GM19372 (cell line): ENCODE measurements at regions not wholly inside any gene's neighbourhood (a gene's known extent, or its start where the extent isn't known, plus 50 kb on each side); places are given as distances from the start of the nearest gene placed in this dataset.
"Not testable (repeated sequence)": the region's sequence is repeated elsewhere in the genome, so short reads cannot be mapped to it uniquely, and the experiment has no call there.

ENCODE experiments used
- ATAC-seq: cut with Tn5 transposase; IDR thresholded peaks from one replicate; pipeline ENCODE4 v1.9.1; 2021; ENCODE audit warnings: mild to moderate bottlenecking, low read depth, moderate library complexity; ENCODE audit not compliant: unreplicated experiment

DNA sequence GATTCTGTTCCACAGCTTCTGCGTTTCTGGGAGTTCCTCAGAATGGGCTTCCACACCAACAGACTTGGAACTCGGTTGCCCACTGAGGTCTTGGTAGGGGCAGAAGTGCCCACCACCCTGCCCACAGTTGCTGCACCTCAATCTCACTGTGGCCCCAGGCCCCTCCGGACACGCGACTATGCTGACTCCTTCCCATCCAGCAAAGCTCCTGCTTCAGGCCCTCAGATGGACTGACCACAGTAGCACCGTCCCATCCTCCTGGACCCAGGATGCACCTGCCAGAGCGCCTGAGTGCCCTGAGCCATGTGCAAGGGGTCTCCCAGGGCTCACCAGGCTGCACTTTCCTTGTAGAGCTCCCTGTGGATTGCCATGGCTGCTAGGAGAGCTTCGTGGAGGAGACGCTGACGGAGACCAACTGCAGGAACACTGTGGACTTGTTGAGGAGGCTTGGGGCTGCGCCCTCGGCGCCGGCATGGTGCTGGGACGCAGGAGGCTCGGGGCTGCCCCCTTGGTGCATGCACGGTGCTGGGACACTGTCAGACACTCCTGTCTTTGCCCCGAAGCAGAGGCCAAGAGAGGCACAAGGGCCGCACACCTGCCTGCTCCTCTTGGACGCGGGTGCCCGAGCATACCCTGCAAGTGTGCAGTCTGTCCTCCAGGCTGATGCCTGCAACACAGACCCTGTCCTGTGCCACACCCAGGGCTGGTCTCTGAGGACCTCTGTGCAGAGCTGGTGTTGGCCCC, 201.3 kb downstream of the LIPI start:
- ATAC-seq = not testable (repeated sequence)

GRCh38 chr21:14008436-14008835, 202.3 kb downstream of the LIPI start:
- not testable (repeated sequence) for ATAC-seq

DNA sequence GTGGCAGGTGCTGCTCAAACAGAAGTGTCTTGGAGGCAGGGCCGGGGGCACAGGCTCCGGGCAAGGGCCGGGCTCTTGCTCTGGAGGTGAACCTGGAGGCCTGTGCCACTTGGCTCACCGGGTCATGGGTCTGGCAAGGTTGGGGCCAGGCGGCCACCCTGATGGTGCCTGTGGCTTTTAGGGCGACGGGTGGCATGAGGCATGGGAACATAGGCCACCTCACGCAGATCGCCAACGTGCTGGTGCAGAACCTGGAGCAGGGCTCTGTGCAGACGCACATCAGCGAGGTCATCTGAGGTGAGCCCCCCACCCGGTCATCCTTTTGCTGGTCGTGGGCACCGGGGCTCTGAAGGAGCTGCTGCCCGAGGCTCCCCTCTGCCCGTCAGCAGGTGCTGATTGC, 202.7 kb downstream of the LIPI start:
- ATAC-seq = not testable (repeated sequence)

GRCh38 chr21:14006144-14006543, 204.6 kb downstream of the LIPI start:
- not testable (repeated sequence) for ATAC-seq

GRCh38 chr21:13986996-13987958, 223.5 kb downstream of the LIPI start:
- not testable (repeated sequence) for ATAC-seq

- not testable (repeated sequence) for ATAC-seq
Observed at GRCh38 chr21:13985865-13986863, 224.6 kb downstream of the LIPI start.

GRCh38 chr21:13985137-13985864, 225.5 kb downstream of the LIPI start:
- ATAC-seq = not testable (repeated sequence)

- not testable (repeated sequence) for ATAC-seq
Observed at GRCh38 chr21:13984728-13985127, 226.0 kb downstream of the LIPI start.

- ATAC-seq = not testable (repeated sequence)
Observed at GRCh38 chr21:13981176-13982087, 229.3 kb downstream of the LIPI start.

GRCh38 chr21:13980115-13980662, 230.6 kb downstream of the LIPI start:
- ATAC-seq = peak; percentile 87

GRCh38 chr21:13979608-13980007, 231.1 kb downstream of the LIPI start:
- ATAC-seq = peak; percentile 17

- ATAC-seq = not testable (repeated sequence)
Observed at GRCh38 chr21:13974582-13974981, 236.2 kb downstream of the LIPI start.

DNA sequence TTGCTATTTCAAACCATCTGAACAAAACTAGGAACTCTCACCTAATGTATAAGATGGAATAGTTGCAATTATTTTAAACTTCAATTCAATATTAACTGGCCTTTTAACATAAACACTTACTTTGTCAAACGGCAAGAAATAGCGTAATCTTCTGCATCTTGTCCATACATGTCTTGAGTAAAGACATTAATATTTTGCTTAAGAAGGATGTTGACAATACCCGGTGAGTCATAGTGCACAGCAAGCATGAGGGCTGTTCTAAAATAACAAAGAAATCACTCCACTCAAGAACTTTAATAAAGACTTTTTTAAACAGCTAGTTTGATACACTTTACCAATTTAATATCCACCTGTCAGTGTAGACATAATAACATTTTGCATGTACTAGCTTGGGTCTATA, 240.9 kb downstream of the LIPI start:
- not testable (repeated sequence) for ATAC-seq

GRCh38 chr21:13969002-13969401, 241.8 kb downstream of the LIPI start:
- not testable (repeated sequence) for ATAC-seq

DNA sequence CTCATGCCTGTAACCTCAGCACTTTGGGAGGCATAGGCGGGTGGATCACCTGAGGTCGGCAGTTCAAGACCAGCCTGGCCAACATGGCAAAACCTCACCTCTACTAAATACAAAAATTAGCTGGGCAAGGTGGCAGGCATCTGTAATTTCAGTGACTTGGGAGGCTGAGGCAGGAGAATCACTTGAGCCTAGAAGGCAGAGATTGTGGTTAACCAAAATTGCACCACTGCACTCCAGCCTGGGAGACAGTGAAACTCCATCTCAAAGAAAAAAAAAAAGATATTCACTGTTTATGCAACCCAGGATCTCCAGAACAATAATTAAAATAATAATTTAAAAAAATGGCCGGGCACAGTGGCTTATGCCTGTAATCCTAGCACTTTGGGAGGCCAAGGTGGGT, 247.5 kb downstream of the LIPI start:
- not testable (repeated sequence) for ATAC-seq

GRCh38 chr21:13937236-13937635, 273.5 kb downstream of the LIPI start:
- ATAC-seq = no peak

GRCh38 chr21:13936033-13936937, 274.5 kb downstream of the LIPI start:
- not testable (repeated sequence) for ATAC-seq
